Neural cell (in vitro differentiated cells): ENCODE measurements at regions not wholly inside any gene's neighbourhood (a gene's known extent, or its start where the extent isn't known, plus 50 kb on each side); places are given as distances from the start of the nearest gene placed in this dataset.

Source experiments
- H2AFZ ChIP-seq: fragments of 200-600, 300-800 bp; sonication (generic), shearing (Covaris generic); 2 replicates; pipeline ENCODE4 v1.6.0; 2014; ENCODE audit warnings: low read depth, mild to moderate bottlenecking, antibody characterized with exemption, low read length, moderate library complexity
- H3F3A ChIP-seq: fragments of 200-600 bp; shearing (Covaris generic); 2 replicates; pipeline ENCODE4 v1.6.1; 2016; ENCODE audit warnings: mild to moderate bottlenecking, moderate library complexity, mixed read lengths, antibody characterized with exemption, low read length; ENCODE audit not compliant: insufficient read depth, poor library complexity, severe bottlenecking
- H3K27ac ChIP-seq: fragments of 200-600, 300-800 bp; sonication (generic), shearing (Covaris generic); 2 replicates; pipeline ENCODE4 v1.5.1; 2014; ENCODE audit warnings: mild to moderate bottlenecking, low read length, moderate library complexity
- H3K27me3 ChIP-seq: fragments of 300-800, 200-600 bp; sonication (generic), shearing (Covaris generic); 2 replicates; pipeline ENCODE4 v1.6.0; 2014; ENCODE audit warnings: mild to moderate bottlenecking, low read depth, low read length, moderate library complexity; ENCODE audit not compliant: insufficient read depth
- H3K36me3 ChIP-seq: fragments of 300-800, 200-600 bp; sonication (generic), shearing (Covaris generic); 2 replicates; pipeline ENCODE4 v1.5.1; 2014; ENCODE audit warnings: mild to moderate bottlenecking, antibody characterized with exemption, low read length, moderate library complexity; ENCODE audit not compliant: insufficient read depth
- H3K4me2 ChIP-seq: fragments of 300-800, 200-600 bp; sonication (generic), shearing (Covaris generic); 2 replicates; pipeline ENCODE4 v1.6.0; 2014; ENCODE audit warnings: mild to moderate bottlenecking, low read length
- H3K4me3 ChIP-seq: fragments of 300-800, 200-600 bp; sonication (generic), shearing (Covaris generic); 2 replicates; pipeline ENCODE4 v1.5.1; 2014; ENCODE audit warnings: mild to moderate bottlenecking, low read length, moderate library complexity
- H3K79me2 ChIP-seq: fragments of 200-600 bp; shearing (Covaris generic); replicated peaks from 2 replicates; pipeline ENCODE4 v1.6.0; 2014; ENCODE audit warnings: mild to moderate bottlenecking, low read length, moderate library complexity; ENCODE audit not compliant: insufficient read depth
- H3K9ac ChIP-seq: fragments of 300-800, 200-600 bp; sonication (generic), shearing (Covaris generic); 2 replicates; pipeline ENCODE4 v1.6.1; 2016; ENCODE audit warnings: mild to moderate bottlenecking, low read length, mixed read lengths
- H3K9me2 ChIP-seq: fragments of 200-600 bp; shearing (Covaris generic); 2 replicates; pipeline ENCODE4 v1.6.1; 2016; ENCODE audit warnings: mild to moderate bottlenecking, low read length, mixed read lengths; ENCODE audit not compliant: insufficient read depth
- H3K9me3 ChIP-seq: fragments of 200-600, 300-800 bp; sonication (generic), shearing (Covaris generic); 2 replicates; pipeline ENCODE4 v1.6.1; 2016; ENCODE audit warnings: mild to moderate bottlenecking, mixed run types, low read length, moderate library complexity, mixed read lengths
- H4K20me1 ChIP-seq: fragments of 200-600 bp; shearing (Covaris generic); 2 replicates; pipeline ENCODE4 v1.6.1; 2016; ENCODE audit warnings: mild to moderate bottlenecking, mixed run types; ENCODE audit not compliant: insufficient read depth
- CTCF ChIP-seq: fragments of 450-650 bp; IDR thresholded peaks from 2 replicates; pipeline ENCODE4 v1.5.1; 2014; ENCODE audit warnings: antibody characterized with exemption, mild to moderate bottlenecking, moderate library complexity; ENCODE audit not compliant: poor library complexity, severe bottlenecking
- EP300 ChIP-seq: fragments of 450-650 bp; conservative IDR thresholded peaks from 2 replicates; pipeline ENCODE4 v1.6.1; 2014; ENCODE audit warnings: antibody characterized with exemption, mild to moderate bottlenecking, moderate library complexity; ENCODE audit not compliant: poor library complexity, severe bottlenecking
- EZH2 ChIP-seq: fragments of 200-600, 300-800 bp; shearing (Covaris generic), sonication (generic); IDR thresholded peaks from 2 replicates; pipeline ENCODE4 v1.6.1; 2014; ENCODE audit warnings: antibody characterized with exemption, low read length, borderline replicate concordance, mild to moderate bottlenecking; ENCODE audit not compliant: insufficient read depth, poor library complexity, severe bottlenecking
- MXI1 ChIP-seq: fragments of 450-650 bp; conservative IDR thresholded peaks from 2 replicates; pipeline ENCODE4 v1.6.1; 2014; ENCODE audit warnings: antibody characterized with exemption, mild to moderate bottlenecking; ENCODE audit not compliant: poor library complexity, severe bottlenecking
- POLR2AphosphoS5 ChIP-seq: IDR thresholded peaks from 2 replicates; pipeline ENCODE4 v1.6.1; 2012
- RAD21 ChIP-seq: fragments of 450-650 bp; conservative IDR thresholded peaks from 2 replicates; pipeline ENCODE4 v1.6.1; 2014; ENCODE audit warnings: antibody characterized with exemption, mild to moderate bottlenecking, moderate library complexity
- REST ChIP-seq: IDR thresholded peaks from 2 replicates; pipeline ENCODE4 v1.6.1; 2012; ENCODE audit warnings: borderline replicate concordance
- SMC3 ChIP-seq: fragments of 450-650 bp; conservative IDR thresholded peaks from 2 replicates; pipeline ENCODE4 v1.6.1; 2014; ENCODE audit warnings: antibody characterized with exemption, mild to moderate bottlenecking, moderate library complexity; ENCODE audit not compliant: poor library complexity
- TAF1 ChIP-seq: IDR thresholded peaks from 2 replicates; pipeline ENCODE4 v1.6.1; 2012; ENCODE audit warnings: low read depth

DNA sequence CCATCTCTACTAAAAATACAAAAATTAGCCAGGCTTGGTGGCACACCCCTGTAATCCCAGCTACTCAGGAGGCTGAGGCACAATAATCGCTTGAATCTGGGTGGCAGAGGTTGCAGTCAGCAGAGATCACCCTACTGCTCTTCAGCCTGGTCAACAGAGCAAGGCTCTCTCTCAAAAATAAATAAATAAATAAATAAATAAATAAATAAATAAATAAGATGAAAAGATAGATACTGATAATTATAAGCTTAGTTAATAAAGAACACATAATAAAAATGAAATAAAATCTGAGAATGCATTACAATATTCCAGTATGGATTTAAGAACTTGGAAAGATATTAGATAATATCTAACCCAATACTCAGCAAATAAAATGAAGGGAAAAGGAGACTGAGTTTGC, 235.9 kb upstream of the DAB1 start:
- no peaks in the 10 kb centered on the region for H3K36me3 ChIP-seq
- H3K4me3 ChIP-seq: no peak overlapping the region
- no peaks in the 10 kb centered on the region for H3K79me2 ChIP-seq
- H3K9me3 ChIP-seq: no peaks in the 10 kb centered on the region
- no peak overlapping the region for H3K4me2 ChIP-seq
- H3K9me2 ChIP-seq: no peaks in the 10 kb centered on the region
- H2AFZ ChIP-seq: no peak overlapping the region
- H3F3A ChIP-seq: no peaks in the 10 kb centered on the region
- no peak overlapping the region for H3K9ac ChIP-seq
- TF ChIP-seq SMC3: no peak
- TF ChIP-seq REST: no peak
- no peak for TF ChIP-seq RAD21
- TF ChIP-seq EZH2: no peak
- TF ChIP-seq EP300: no peak
- TF ChIP-seq TAF1: no peak
- TF ChIP-seq MXI1: no peak
- no peak for TF ChIP-seq POLR2AphosphoS5
- no peak for TF ChIP-seq CTCF
- H3K27me3 ChIP-seq: no peaks in the 10 kb centered on the region
- no peaks in the 10 kb centered on the region for H4K20me1 ChIP-seq
- H3K27ac ChIP-seq: no peak overlapping the region

DNA sequence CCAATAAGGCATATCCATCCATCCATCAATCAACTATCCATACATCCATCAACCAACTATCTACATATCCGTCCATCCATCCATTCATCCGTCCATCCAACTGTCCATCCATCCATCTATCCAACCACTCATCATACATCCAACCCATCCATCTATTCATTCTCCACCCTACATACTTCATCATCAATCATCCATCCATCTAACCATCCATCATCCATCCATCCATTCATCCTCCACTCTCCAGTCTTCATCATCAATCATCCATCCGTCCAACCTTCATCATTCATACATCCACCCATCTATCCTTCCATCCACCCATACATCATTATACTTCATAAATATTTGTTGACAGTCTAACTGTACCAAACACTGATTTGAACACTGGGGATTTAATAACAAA, 231.3 kb upstream of the DAB1 start:
- no peaks in the 10 kb centered on the region for H3K36me3 ChIP-seq
- H3K4me3 ChIP-seq: no peak overlapping the region
- no peak overlapping the region for H3K27ac ChIP-seq
- no peaks in the 10 kb centered on the region for H3K27me3 ChIP-seq
- H4K20me1 ChIP-seq: no peaks in the 10 kb centered on the region
- TF ChIP-seq CTCF: no peak
- no peak for TF ChIP-seq POLR2AphosphoS5
- no peak for TF ChIP-seq MXI1
- no peak for TF ChIP-seq TAF1
- no peak for TF ChIP-seq REST
- TF ChIP-seq EZH2: no peak
- no peak for TF ChIP-seq EP300
- no peak for TF ChIP-seq SMC3
- no peak for TF ChIP-seq RAD21
- H3K79me2 ChIP-seq: no peaks in the 10 kb centered on the region
- no peak overlapping the region for H3K4me2 ChIP-seq
- H2AFZ ChIP-seq: no peak overlapping the region
- no peak overlapping the region for H3K9ac ChIP-seq
- no peaks in the 10 kb centered on the region for H3K9me2 ChIP-seq
- no peaks in the 10 kb centered on the region for H3F3A ChIP-seq
- no peaks in the 10 kb centered on the region for H3K9me3 ChIP-seq
